ENCODE measurements at regions not wholly inside any gene's neighbourhood (a gene's known extent, or its start where the extent isn't known, plus 50 kb on each side); places are given as distances from the start of the nearest gene placed in this dataset.

- TF ChIP-seq CTCF (IDR thresholded peaks at IDR 0.05; ENCODE audit: low read length) (no peak), EZH2phosphoT487 (IDR thresholded peaks at IDR 0.05; ENCODE audit: low read length) (no peak), EZH2 (optimal IDR thresholded peaks at IDR 0.05; ENCODE audit: low read depth, low read length) (no peak)
- Histone ChIP-seq H3K9me2 (replicated peaks; ENCODE audit: insufficient read depth, low read length) (no peaks in the 10 kb centered on the region), H3K27ac (ENCODE audit: low read length) (no peak overlapping the region), H3F3A (ENCODE audit: insufficient read depth, low read length) (no peaks in the 10 kb centered on the region), H3K4me2 (ENCODE audit: low read depth, low read length) (no peak overlapping the region), H2AFZ (ENCODE audit: low read length) (no peak overlapping the region), H3K27me3 (replicated peaks; ENCODE audit: insufficient read depth, low read length) (no peaks in the 10 kb centered on the region), H3K36me3 (replicated peaks; ENCODE audit: insufficient read depth, low read length) (no peaks in the 10 kb centered on the region), H3K79me2 (ENCODE audit: low read length) (no peaks in the 10 kb centered on the region), H3K4me3 (ENCODE audit: low read length) (no peak overlapping the region), H3K9me3 (replicated peaks; ENCODE audit: insufficient read depth, low read length) (no peaks in the 10 kb centered on the region), H3K4me1 (ENCODE audit: low read length) (no peaks in the 10 kb centered on the region), H3K9ac (ENCODE audit: low read length) (no peak overlapping the region), H4K20me1 (ENCODE audit: insufficient read depth, low read length) (no peaks in the 10 kb centered on the region)
- DNase-seq: no peak
Measured at GRCh38 chr4:52256522-52256921, 205.4 kb downstream of the SPATA18 start.

- no peaks in the 10 kb centered on the region for H3K9me2 ChIP-seq (replicated peaks; ENCODE audit: insufficient read depth, low read length)
- no peak overlapping the region for H3K4me3 ChIP-seq (ENCODE audit: low read length)
- no peak for DNase-seq
- H3K79me2 ChIP-seq (ENCODE audit: low read length): no peaks in the 10 kb centered on the region
- no peak for TF ChIP-seq CTCF (IDR thresholded peaks at IDR 0.05; ENCODE audit: low read length)
- TF ChIP-seq EZH2 (optimal IDR thresholded peaks at IDR 0.05; ENCODE audit: low read depth, low read length): no peak
- no peak for TF ChIP-seq EZH2phosphoT487 (IDR thresholded peaks at IDR 0.05; ENCODE audit: low read length)
- H3K27me3 ChIP-seq (replicated peaks; ENCODE audit: insufficient read depth, low read length): no peaks in the 10 kb centered on the region
- H3K9me3 ChIP-seq (replicated peaks; ENCODE audit: insufficient read depth, low read length): no peaks in the 10 kb centered on the region
- no peak overlapping the region for H3K9ac ChIP-seq (ENCODE audit: low read length)
- no peaks in the 10 kb centered on the region for H3K4me1 ChIP-seq (ENCODE audit: low read length)
- no peaks in the 10 kb centered on the region for H4K20me1 ChIP-seq (ENCODE audit: insufficient read depth, low read length)
- no peak overlapping the region for H3K4me2 ChIP-seq (ENCODE audit: low read depth, low read length)
- H3F3A ChIP-seq (ENCODE audit: insufficient read depth, low read length): no peaks in the 10 kb centered on the region
- H3K27ac ChIP-seq (ENCODE audit: low read length): no peak overlapping the region
- H3K36me3 ChIP-seq (replicated peaks; ENCODE audit: insufficient read depth, low read length): no peaks in the 10 kb centered on the region
- H2AFZ ChIP-seq (ENCODE audit: low read length): no peak overlapping the region
Measured at GRCh38 chr4:52259978-52260377, 208.9 kb downstream of the SPATA18 start.

- DNase-seq: no peak
- Histone ChIP-seq H3K4me2 (ENCODE audit: low read depth, low read length) (no peak overlapping the region), H3K27ac (ENCODE audit: low read length) (no peak overlapping the region), H3K9me3 (replicated peaks; ENCODE audit: insufficient read depth, low read length) (no peaks in the 10 kb centered on the region), H4K20me1 (ENCODE audit: insufficient read depth, low read length) (no peaks in the 10 kb centered on the region), H3K9me2 (replicated peaks; ENCODE audit: insufficient read depth, low read length) (no peaks in the 10 kb centered on the region), H3K79me2 (ENCODE audit: low read length) (no peaks in the 10 kb centered on the region), H2AFZ (ENCODE audit: low read length) (no peak overlapping the region), H3K36me3 (replicated peaks; ENCODE audit: insufficient read depth, low read length) (no peaks in the 10 kb centered on the region), H3F3A (ENCODE audit: insufficient read depth, low read length) (no peaks in the 10 kb centered on the region), H3K27me3 (replicated peaks; ENCODE audit: insufficient read depth, low read length) (no peaks in the 10 kb centered on the region), H3K9ac (ENCODE audit: low read length) (no peak overlapping the region), H3K4me1 (ENCODE audit: low read length) (no peaks in the 10 kb centered on the region), H3K4me3 (ENCODE audit: low read length) (no peak overlapping the region)
- no peak for TF ChIP-seq EZH2phosphoT487 (IDR thresholded peaks at IDR 0.05; ENCODE audit: low read length)
- TF ChIP-seq CTCF (IDR thresholded peaks at IDR 0.05; ENCODE audit: low read length): no peak
- TF ChIP-seq EZH2 (optimal IDR thresholded peaks at IDR 0.05; ENCODE audit: low read depth, low read length): no peak
Measured at GRCh38 chr4:52260514-52261210, 209.6 kb downstream of the SPATA18 start.
